ENCODE measurements at regions not wholly inside any gene's neighbourhood (a gene's known extent, or its start where the extent isn't known, plus 50 kb on each side); places are given as distances from the start of the nearest gene placed in this dataset.

GRCh38 chr2:71852141-71852711, 295.4 kb downstream of the CYP26B1 start:
- TF ChIP-seq ZSCAN30 (CRISPR knock-in tag; IDR thresholded peaks at IDR 0.05) (no peak), ATF4 (CRISPR knock-in tag; IDR thresholded peaks at IDR 0.05) (no peak), POLR2AphosphoS5 (IDR thresholded peaks at IDR 0.05; ENCODE audit: low read depth, low read length) (no peak), ZMYM4 (CRISPR knock-in tag; IDR thresholded peaks at IDR 0.05) (no peak), ZNF687 (CRISPR knock-in tag; IDR thresholded peaks at IDR 0.05) (no peak), EZH2 (conservative IDR thresholded peaks at IDR 0.05; ENCODE audit: low read depth, low read length) (no peak), REST (IDR thresholded peaks at IDR 0.05; ENCODE audit: borderline replicate concordance in 1 of 2, low read depth in 1 of 2, low read length in 2 of 2) (no peak), CTCF (CRISPR knock-in tag; IDR thresholded peaks at IDR 0.05) (no peak), ZNF512B (CRISPR knock-in tag; IDR thresholded peaks at IDR 0.05; ENCODE audit: borderline replicate concordance) (no peak), POLR2A (IDR thresholded peaks at IDR 0.05; ENCODE audit: insufficient read depth in 1 of 2, low read depth in 2 of 2, low read length in 2 of 2) (no peak), SYNCRIP (IDR thresholded peaks at IDR 0.05; ENCODE audit: insufficient read depth, low read depth, low read length) (no peak)

Measured in HepG2 (cell line).